Natural killer cell (primary cell): ENCODE measurements at regions not wholly inside any gene's neighbourhood (a gene's known extent, or its start where the extent isn't known, plus 50 kb on each side); places are given as distances from the start of the nearest gene placed in this dataset.

Experiments used
- ATAC-seq, 3 donors: fragments of 150-1000 bp in 2 of 3; fragments of 200-7000 bp in 1 of 3; cut with Tn5 transposase; 1 replicate in 1 of 3; 2 replicates in 2 of 3; pipeline ENCODE4 v1.10.0; 2021; ENCODE audit warnings: mild to moderate bottlenecking in 2 of 3, moderate library complexity in 2 of 3
- DNase-seq, 2 donors: peaks; one replicate each; pipeline versions ENCODE4 v3.0.0 to v3.0.0-alpha.2; 2013 to 2021; ENCODE audit warnings: mixed read lengths in 1 of 2
- H3K27ac ChIP-seq: one replicate; pipeline ENCODE4 v1.5.1; 2013; ENCODE audit warnings: mild to moderate bottlenecking, low read length
- H3K27me3 ChIP-seq: one replicate; pipeline ENCODE4 v1.6.1; 2013; ENCODE audit warnings: low read length; ENCODE audit not compliant: control insufficient read depth, insufficient read depth
- H3K36me3 ChIP-seq: one replicate; pipeline ENCODE4 v1.6.1; 2013; ENCODE audit warnings: low read length; ENCODE audit not compliant: control insufficient read depth, insufficient read depth
- H3K4me1 ChIP-seq: one replicate; pipeline ENCODE4 v1.6.1; 2013; ENCODE audit warnings: low read length; ENCODE audit not compliant: control insufficient read depth, insufficient read depth
- H3K4me3 ChIP-seq: one replicate; pipeline ENCODE4 v1.5.1; 2013; ENCODE audit warnings: low read length
- H3K9me3 ChIP-seq: one replicate; pipeline ENCODE4 v1.6.1; 2013; ENCODE audit warnings: low read length; ENCODE audit not compliant: control insufficient read depth, insufficient read depth
- H3K27ac Mint-ChIP-seq, 2 donors: one replicate each; pipeline ENCODE4 v1.8.0; 2022; ENCODE audit warnings: mild to moderate bottlenecking in 2 of 2, mixed read lengths in 2 of 2, moderate library complexity in 1 of 2
- H3K27me3 Mint-ChIP-seq, 2 donors: one replicate each; pipeline ENCODE4 v1.8.0; 2022; ENCODE audit warnings: low read depth in 2 of 2, mixed read lengths in 2 of 2
- H3K36me3 Mint-ChIP-seq: one replicate; pipeline ENCODE4 v1.8.0; 2022; ENCODE audit warnings: mixed read lengths
- H3K4me1 Mint-ChIP-seq, 2 donors: one replicate each; pipeline ENCODE4 v1.8.0; 2022; ENCODE audit warnings: mixed read lengths in 2 of 2
- H3K4me3 Mint-ChIP-seq: one replicate; pipeline ENCODE4 v1.8.0; 2022; ENCODE audit warnings: mild to moderate bottlenecking, moderate library complexity, mixed read lengths
- H3K9me3 Mint-ChIP-seq, 2 donors: one replicate each; pipeline ENCODE4 v1.8.0; 2022; ENCODE audit warnings: mixed read lengths in 2 of 2
- CTCF ChIP-seq: fragments of 200-600 bp; IDR thresholded peaks from one replicate; pipeline ENCODE4 v1.8.0; 2022; ENCODE audit warnings: antibody characterized with exemption
- WGBS: methylation state at CpG from one replicate; pipeline ENCODE4 v1.1.7; 2013; ENCODE audit warnings: missing lambda C conversion rate; ENCODE audit not compliant: insufficient coverage; 5-methylcytosine and 5-hydroxymethylcytosine counted together
- intact Hi-C: fragments of 100-400 bp; cut with micrococcal nuclease; formaldehyde crosslinking; loops from one replicate; pipeline ENCODE4 v1.14.2; 2022

- Histone ChIP-seq H3K36me3 (no peaks in the 10 kb centered on the region), H3K4me1 (no peaks in the 10 kb centered on the region), H3K9me3 (peaks cover 5% of the 10 kb centered on the region), H3K27ac (no peak overlapping the region), H3K27me3 (no peaks in the 10 kb centered on the region), H3K4me3 (no peak overlapping the region)
- WGBS: 80% methylated on average over 2 of the region's 2 CpGs
- Mint-ChIP-seq H3K4me3 (no peak overlapping the region), H3K9me3 (peaks cover 7 to 15% of the 10 kb centered on the region in 2 donors), H3K27me3 (no peaks in the 10 kb centered on the region), H3K4me1 (no peaks in the 10 kb centered on the region), H3K36me3 (no peaks in the 10 kb centered on the region), H3K27ac (no peak overlapping the region)
- no peak for TF ChIP-seq CTCF
- DNase-seq (no peak), ATAC-seq (no peak)
- intact Hi-C loops: no loop called here
Measured at GRCh38 chr5:9724707-9725106, 94.6 kb upstream of the TAS2R1 start.

GRCh38 chr5:9722601-9723180 is 92.5 kb upstream of the TAS2R1 start:
- Mint-ChIP-seq H3K4me1 (no peaks in the 10 kb centered on the region), H3K36me3 (no peaks in the 10 kb centered on the region), H3K9me3 (peaks cover 7 to 13% of the 10 kb centered on the region in 2 donors), H3K27me3 (no peaks in the 10 kb centered on the region), H3K27ac (no peak overlapping the region), H3K4me3 (no peak overlapping the region)
- Histone ChIP-seq H3K4me3 (no peak overlapping the region), H3K4me1 (no peaks in the 10 kb centered on the region), H3K27ac (no peak overlapping the region), H3K36me3 (no peaks in the 10 kb centered on the region), H3K9me3 (peaks cover 5% of the 10 kb centered on the region), H3K27me3 (no peaks in the 10 kb centered on the region)
- WGBS: 97% methylated on average over 4 of the region's 4 CpGs
- TF ChIP-seq CTCF: no peak
- no peak for DNase-seq
- intact Hi-C loops: no loop called here
- ATAC-seq: no peak

GRCh38 chr5:9721161-9721560 is 91.0 kb upstream of the TAS2R1 start:
- peaks cover 12 to 13% of the 10 kb centered on the region in 2 donors for H3K9me3 Mint-ChIP-seq
- no peak overlapping the region for H3K27ac Mint-ChIP-seq
- no peaks in the 10 kb centered on the region for H3K4me1 ChIP-seq
- H3K27ac ChIP-seq: no peak overlapping the region
- no peak for TF ChIP-seq CTCF
- H3K36me3 Mint-ChIP-seq: no peaks in the 10 kb centered on the region
- WGBS: 91% methylated on average over 2 of the region's 2 CpGs
- no peak for DNase-seq
- intact Hi-C loops: no loop called here
- H3K27me3 Mint-ChIP-seq: no peaks in the 10 kb centered on the region
- no peaks in the 10 kb centered on the region for H3K36me3 ChIP-seq
- H3K9me3 ChIP-seq: no peaks in the 10 kb centered on the region
- H3K27me3 ChIP-seq: no peaks in the 10 kb centered on the region
- no peak for ATAC-seq
- H3K4me3 ChIP-seq: no peak overlapping the region
- no peaks in the 10 kb centered on the region for H3K4me1 Mint-ChIP-seq
- H3K4me3 Mint-ChIP-seq: no peak overlapping the region

GRCh38 chr5:9720361-9720760 is 90.2 kb upstream of the TAS2R1 start:
- H3K9me3 ChIP-seq: peaks cover 2% of the 10 kb centered on the region
- H3K27me3 Mint-ChIP-seq: no peaks in the 10 kb centered on the region
- H3K36me3 ChIP-seq: no peaks in the 10 kb centered on the region
- no peaks in the 10 kb centered on the region for H3K27me3 ChIP-seq
- WGBS: 81% methylated on average over 5 of the region's 5 CpGs
- no peak for TF ChIP-seq CTCF
- H3K4me3 Mint-ChIP-seq: no peak overlapping the region
- DNase-seq (no peak), ATAC-seq (no peak)
- H3K36me3 Mint-ChIP-seq: no peaks in the 10 kb centered on the region
- no peak overlapping the region for H3K4me3 ChIP-seq
- no peak overlapping the region for H3K27ac ChIP-seq
- no peaks in the 10 kb centered on the region for H3K4me1 Mint-ChIP-seq
- no peaks in the 10 kb centered on the region for H3K4me1 ChIP-seq
- peaks cover 13 to 15% of the 10 kb centered on the region in 2 donors for H3K9me3 Mint-ChIP-seq
- H3K27ac Mint-ChIP-seq: no peak overlapping the region
- intact Hi-C loops: no loop called here
